ENCODE measurements at regions not wholly inside any gene's neighbourhood (a gene's known extent, or its start where the extent isn't known, plus 50 kb on each side); places are given as distances from the start of the nearest gene placed in this dataset.

DNA sequence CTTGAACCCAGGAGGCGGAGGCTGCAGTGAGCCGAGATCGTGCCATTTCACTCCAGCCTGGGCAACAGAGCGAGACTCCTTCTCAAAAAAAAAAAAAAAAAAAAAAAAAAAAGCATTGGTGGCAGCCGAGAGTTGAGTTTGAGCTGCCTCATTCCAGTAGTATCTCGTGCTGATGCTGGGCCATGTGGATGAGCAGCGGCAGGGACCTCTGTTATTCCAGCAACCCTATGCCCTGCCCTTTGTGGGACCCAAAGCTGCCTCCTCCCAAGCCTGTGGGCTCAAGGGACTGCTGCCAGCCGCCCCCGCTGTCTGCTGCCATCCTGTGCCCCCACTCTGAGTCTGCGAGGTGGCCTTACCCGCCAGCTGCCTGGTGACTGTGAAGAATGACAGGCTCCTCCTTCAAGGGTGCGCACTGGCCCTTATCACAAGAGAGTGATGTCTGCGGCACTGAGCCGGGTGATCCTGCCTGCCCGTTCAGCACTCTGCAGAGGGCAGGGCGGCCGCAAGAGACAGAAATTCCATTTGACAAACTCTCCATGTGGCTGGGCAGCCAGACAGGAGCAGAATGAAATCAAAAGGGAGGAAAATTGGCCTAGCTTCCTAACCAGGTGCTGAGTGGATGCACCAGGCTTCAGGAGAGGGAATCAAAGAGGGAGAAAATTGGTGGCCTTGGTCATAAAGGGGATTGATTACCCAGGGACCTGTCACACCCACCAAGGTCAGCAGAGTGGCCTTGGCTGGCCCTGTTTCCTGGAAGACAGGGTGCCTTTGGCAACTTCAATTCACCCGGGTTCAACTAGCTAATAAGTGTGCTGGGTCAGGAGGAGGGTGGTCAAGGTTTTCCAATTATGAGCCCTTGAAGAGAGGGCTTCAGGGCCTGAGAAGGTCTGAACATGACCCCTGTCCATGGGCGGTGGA is 65.3 kb upstream of the ZMIZ1 start:
- no peak overlapping the region for H3K4me3 ChIP-seq (ENCODE audit: low read depth, low read length)
- TF ChIP-seq, protein P1, sequence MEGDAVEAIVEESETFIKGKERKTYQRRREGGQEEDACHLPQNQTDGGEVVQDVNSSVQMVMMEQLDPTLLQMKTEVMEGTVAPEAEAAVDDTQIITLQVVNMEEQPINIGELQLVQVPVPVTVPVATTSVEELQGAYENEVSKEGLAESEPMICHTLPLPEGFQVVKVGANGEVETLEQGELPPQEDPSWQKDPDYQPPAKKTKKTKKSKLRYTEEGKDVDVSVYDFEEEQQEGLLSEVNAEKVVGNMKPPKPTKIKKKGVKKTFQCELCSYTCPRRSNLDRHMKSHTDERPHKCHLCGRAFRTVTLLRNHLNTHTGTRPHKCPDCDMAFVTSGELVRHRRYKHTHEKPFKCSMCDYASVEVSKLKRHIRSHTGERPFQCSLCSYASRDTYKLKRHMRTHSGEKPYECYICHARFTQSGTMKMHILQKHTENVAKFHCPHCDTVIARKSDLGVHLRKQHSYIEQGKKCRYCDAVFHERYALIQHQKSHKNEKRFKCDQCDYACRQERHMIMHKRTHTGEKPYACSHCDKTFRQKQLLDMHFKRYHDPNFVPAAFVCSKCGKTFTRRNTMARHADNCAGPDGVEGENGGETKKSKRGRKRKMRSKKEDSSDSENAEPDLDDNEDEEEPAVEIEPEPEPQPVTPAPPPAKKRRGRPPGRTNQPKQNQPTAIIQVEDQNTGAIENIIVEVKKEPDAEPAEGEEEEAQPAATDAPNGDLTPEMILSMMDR (IDR thresholded peaks at IDR 0.05; ENCODE audit: low read depth, low read length, missing control alignments): no peak
- no peak for DNase-seq (ENCODE audit: low read depth)
- in situ Hi-C loops (cut with HindIII; ENCODE audit: low sequenced_read_pairs): no loop called here

GRCh38 chr10:79004311-79004710 is 64.5 kb upstream of the ZMIZ1 start:
- no peak for DNase-seq (ENCODE audit: low read depth)
- in situ Hi-C loops (cut with HindIII; ENCODE audit: low sequenced_read_pairs): no loop called here
- no peak overlapping the region for H3K4me3 ChIP-seq (ENCODE audit: low read depth, low read length)
- TF ChIP-seq, protein P1 (IDR thresholded peaks at IDR 0.05; ENCODE audit: low read depth, low read length, missing control alignments): no peak

DNA sequence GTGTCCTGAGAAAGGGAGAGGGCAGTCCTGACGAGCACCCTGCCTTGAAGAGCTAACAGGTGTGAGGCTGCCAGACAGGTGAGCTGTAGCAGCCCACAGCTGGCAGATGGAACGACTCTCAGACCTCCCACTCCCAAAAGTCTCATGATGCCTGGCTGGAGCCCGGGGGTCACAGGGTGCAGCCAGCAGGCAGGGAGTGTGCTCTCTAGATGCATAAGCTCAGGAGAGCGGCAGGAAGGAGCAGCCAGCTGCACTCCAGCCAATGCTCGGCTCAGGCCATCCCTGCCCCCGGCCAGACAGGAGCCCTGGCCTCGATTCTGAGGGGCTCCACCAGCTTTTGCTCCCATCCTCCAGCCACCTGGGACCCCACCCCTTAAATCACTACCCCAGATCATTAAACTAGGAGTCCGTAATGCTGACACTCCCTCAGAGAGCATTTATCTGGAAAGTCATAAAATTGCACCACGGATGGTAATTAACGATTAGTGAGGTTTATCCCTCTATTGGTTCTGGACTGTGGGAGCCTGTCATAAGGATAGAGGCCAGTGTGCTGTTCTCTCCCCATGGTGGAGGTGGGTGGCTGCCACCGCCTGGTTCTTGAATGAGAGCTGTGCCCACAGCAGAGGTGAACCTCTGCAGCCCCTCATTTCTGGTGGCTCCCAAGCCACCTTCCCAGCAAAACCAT is 63.5 kb upstream of the ZMIZ1 start:
- no peak for DNase-seq (ENCODE audit: low read depth)
- TF ChIP-seq, protein P1 (IDR thresholded peaks at IDR 0.05; ENCODE audit: low read depth, low read length, missing control alignments): no peak
- no peak overlapping the region for H3K4me3 ChIP-seq (ENCODE audit: low read depth, low read length)
- in situ Hi-C loops (cut with HindIII; ENCODE audit: low sequenced_read_pairs): no loop called here

DNA sequence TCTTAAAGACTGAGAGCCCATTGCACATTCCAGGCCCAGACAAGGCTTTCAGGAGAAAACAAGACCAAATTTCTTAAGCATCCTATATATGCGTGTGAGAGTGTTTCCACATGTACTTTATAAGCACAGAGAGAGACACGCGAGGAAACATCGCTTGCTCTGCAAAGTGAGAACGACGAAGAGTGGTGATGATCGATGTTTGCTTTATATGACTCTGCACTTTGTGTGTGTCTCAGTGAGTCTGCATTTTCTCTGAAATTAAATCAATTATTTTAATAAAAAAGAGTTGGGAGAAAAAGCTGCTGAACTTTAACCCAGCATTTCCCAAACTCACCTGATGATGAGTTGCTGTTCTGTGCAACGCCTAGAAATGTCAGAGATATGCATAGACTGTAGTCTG is 61.7 kb upstream of the ZMIZ1 start:
- H3K4me3 ChIP-seq (ENCODE audit: low read depth, low read length): no peak overlapping the region
- no peak for DNase-seq (ENCODE audit: low read depth)
- TF ChIP-seq, protein P1 (IDR thresholded peaks at IDR 0.05; ENCODE audit: low read depth, low read length, missing control alignments): no peak
- in situ Hi-C loops (cut with HindIII; ENCODE audit: low sequenced_read_pairs): no loop called here

DNA sequence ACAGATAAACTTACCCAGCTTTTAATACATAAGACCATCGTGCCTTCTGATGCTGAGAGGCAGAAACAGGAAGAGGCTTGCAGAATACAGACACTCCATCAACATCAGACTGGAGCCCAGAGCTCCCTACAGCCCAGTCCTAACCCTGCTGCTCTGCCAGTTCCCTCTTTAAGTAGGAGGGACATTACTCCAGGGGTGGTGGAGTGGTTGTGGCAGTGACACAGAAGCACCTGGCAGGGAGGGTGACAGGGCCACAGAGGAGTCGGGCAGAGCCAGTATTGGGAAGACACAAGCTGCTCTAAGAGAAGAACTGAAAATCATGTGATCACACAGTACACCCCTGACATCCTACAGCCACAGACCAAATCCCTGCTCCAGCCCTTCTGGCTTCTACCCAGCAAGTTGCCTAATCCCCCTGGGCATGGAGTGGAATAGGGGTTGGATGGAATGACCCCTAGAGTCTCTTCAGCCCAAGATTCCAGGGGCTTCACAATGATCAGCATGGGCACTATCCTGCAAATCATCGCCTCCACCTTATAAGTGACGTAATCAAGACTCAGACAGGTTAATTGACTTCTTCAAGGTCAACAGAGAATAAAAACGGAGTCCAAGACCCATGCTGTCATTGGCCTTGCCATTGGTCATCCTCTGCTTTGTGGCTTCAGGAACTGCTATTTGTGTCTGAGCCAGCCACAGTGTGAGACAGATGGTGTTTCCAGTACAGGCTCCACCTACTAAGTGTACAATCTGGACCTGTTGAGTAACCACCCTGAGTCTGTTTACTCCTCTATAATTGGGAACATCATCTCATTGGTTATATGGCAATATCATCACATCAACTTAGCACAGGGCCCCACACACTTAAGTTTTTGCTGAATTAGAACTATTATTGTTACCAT is 61.1 kb upstream of the ZMIZ1 start:
- DNase-seq (ENCODE audit: low read depth): no peak
- TF ChIP-seq, protein P1 (IDR thresholded peaks at IDR 0.05; ENCODE audit: low read depth, low read length, missing control alignments): no peak
- in situ Hi-C loops (cut with HindIII; ENCODE audit: low sequenced_read_pairs): no loop called here
- no peak overlapping the region for H3K4me3 ChIP-seq (ENCODE audit: low read depth, low read length)

- in situ Hi-C loops (cut with HindIII; ENCODE audit: low sequenced_read_pairs): no loop called here
- no peak overlapping the region for H3K4me3 ChIP-seq (ENCODE audit: low read depth, low read length)
- DNase-seq (ENCODE audit: low read depth): no peak
- TF ChIP-seq, protein P1 (IDR thresholded peaks at IDR 0.05; ENCODE audit: low read depth, low read length, missing control alignments): no peak
These were observed 59.6 kb upstream of the ZMIZ1 start for GRCh38 chr10:79009145-79009544.
